AG04450 (cell line): ENCODE measurements at regions not wholly inside any gene's neighbourhood (a gene's known extent, or its start where the extent isn't known, plus 50 kb on each side); places are given as distances from the start of the nearest gene placed in this dataset.
"Not testable (repeated sequence)": the region's sequence is repeated elsewhere in the genome, so short reads cannot be mapped to it uniquely, and the experiment has no call there.

ENCODE experiments used
- CTCF ChIA-PET: fragments of 300-600, 350-600 bp; formaldehyde crosslinking; extraction: SDS; loops from one replicate; lab custom pipeline; 2022; ENCODE audit warnings: antibody characterized with exemption, inconsistent platforms; lab: Charles Lee
- POLR2A ChIA-PET: fragments of 350-600 bp; formaldehyde crosslinking; extraction: SDS; loops from one replicate; lab custom pipeline; 2021; ENCODE audit warnings: antibody characterized with exemption, inconsistent platforms; lab: Yijun Ruan, JAX
- DNase-seq: peaks from one replicate; pipeline ENCODE4 v3.0.0-alpha.2; 2011; ENCODE audit warnings: low read depth, low spot score
- H3K27ac ChIP-seq: one replicate; pipeline ENCODE4 v1.5.1; 2012; ENCODE audit warnings: low read depth, low read length, control low read depth
- H3K27me3 ChIP-seq: one replicate; pipeline ENCODE4 v1.6.0; 2012; ENCODE audit warnings: low read length; ENCODE audit not compliant: control insufficient read depth, insufficient read depth
- H3K4me3 ChIP-seq: 2 replicates; pipeline ENCODE4 v1.5.1; 2011; ENCODE audit warnings: mild to moderate bottlenecking, low read depth, low read length, control low read depth
- H3K9me3 ChIP-seq: 2 replicates; pipeline ENCODE4 v1.5.1; 2012; ENCODE audit warnings: low read length; ENCODE audit not compliant: control insufficient read depth, insufficient read depth
- TF ChIP-seq, protein P1 (sequence below): IDR thresholded peaks from 2 replicates; pipeline ENCODE4 v1.5.1; 2011; ENCODE audit warnings: low read depth, low read length, control low read depth, inconsistent platforms

DNA sequence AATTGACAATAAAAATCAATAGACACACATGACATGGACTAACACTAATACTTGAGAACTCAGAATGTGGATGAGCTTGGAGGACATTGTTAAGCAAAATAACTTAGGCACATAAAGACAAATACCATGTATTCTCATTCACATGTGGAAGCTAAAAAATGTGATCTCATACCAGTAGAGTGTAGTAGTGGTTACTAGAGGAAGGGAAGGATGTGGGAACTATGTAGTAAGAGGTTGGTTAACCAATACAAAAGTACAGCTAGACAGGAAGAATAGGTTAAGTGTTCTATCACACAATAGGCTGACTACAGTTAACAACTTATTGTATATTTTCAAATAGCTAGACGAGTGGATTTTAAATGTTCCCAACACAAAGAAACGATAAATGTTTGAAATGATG is 415.8 kb upstream of the KLF12 start:
- ChIA-PET CTCF (interaction anchor here (1.2 kb wide), 1 partner anchor 14 kb away, joined by 4 read pairs; no protein-coding TSS in a partner anchor), POLR2A (no interaction called here)
- Histone ChIP-seq H3K9me3 (no peaks in the 10 kb centered on the region), H3K27me3 (no peaks in the 10 kb centered on the region), H3K27ac (no peak overlapping the region), H3K4me3 (no peak overlapping the region)
- TF ChIP-seq, protein P1, sequence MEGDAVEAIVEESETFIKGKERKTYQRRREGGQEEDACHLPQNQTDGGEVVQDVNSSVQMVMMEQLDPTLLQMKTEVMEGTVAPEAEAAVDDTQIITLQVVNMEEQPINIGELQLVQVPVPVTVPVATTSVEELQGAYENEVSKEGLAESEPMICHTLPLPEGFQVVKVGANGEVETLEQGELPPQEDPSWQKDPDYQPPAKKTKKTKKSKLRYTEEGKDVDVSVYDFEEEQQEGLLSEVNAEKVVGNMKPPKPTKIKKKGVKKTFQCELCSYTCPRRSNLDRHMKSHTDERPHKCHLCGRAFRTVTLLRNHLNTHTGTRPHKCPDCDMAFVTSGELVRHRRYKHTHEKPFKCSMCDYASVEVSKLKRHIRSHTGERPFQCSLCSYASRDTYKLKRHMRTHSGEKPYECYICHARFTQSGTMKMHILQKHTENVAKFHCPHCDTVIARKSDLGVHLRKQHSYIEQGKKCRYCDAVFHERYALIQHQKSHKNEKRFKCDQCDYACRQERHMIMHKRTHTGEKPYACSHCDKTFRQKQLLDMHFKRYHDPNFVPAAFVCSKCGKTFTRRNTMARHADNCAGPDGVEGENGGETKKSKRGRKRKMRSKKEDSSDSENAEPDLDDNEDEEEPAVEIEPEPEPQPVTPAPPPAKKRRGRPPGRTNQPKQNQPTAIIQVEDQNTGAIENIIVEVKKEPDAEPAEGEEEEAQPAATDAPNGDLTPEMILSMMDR, result no peak
- no peak for DNase-seq

DNA sequence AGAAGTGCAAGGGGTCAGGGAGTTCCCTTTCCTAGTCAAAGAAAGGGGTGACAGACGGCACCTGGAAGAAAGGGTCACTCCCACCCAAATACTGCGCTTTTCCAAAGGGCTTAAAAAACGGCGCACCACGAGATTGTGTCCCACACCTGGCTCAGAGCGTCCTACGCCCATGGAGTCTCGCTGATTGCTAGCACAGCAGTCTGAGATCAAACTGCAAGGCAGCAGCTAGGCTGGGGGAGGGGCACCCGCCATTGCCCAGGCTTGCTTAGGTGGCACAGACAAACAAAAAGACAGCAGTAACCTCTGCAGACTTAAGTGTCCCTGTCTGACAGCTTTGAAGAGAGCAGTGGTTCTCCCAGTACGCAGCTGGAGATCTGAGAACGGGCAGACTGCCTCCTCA is 402.4 kb upstream of the KLF12 start:
- DNase-seq, H3K27ac ChIP-seq, H3K9me3 ChIP-seq, H3K27me3 ChIP-seq, H3K4me3 ChIP-seq, CTCF ChIA-PET, POLR2A ChIA-PET: not testable (repeated sequence)

- ChIA-PET CTCF (interaction anchor here (1.4 kb wide), 1 partner anchor 686 kb away, joined by 3 read pairs; no protein-coding TSS in a partner anchor), POLR2A (no interaction called here)
Measured at GRCh38 chr13:74533226-74533625, 399.0 kb upstream of the KLF12 start.

GRCh38 chr13:74530011-74530410 is 395.8 kb upstream of the KLF12 start:
- DNase-seq, result no peak
- ChIA-PET POLR2A (no interaction called here), CTCF (no interaction called here)
- no peak overlapping the region for H3K27ac ChIP-seq
- H3K9me3 ChIP-seq, result no peaks in the 10 kb centered on the region
- no peaks in the 10 kb centered on the region for H3K27me3 ChIP-seq
- TF ChIP-seq, protein P1, result no peak
- no peak overlapping the region for H3K4me3 ChIP-seq

More at GRCh38 chr13:74533226-74533625, 399.0 kb upstream of the KLF12 start:
- TF ChIP-seq, protein P1, result no peak
- H3K9me3 ChIP-seq, result no peaks in the 10 kb centered on the region
- H3K27ac ChIP-seq, result no peak overlapping the region
- no peaks in the 10 kb centered on the region for H3K27me3 ChIP-seq
- H3K4me3 ChIP-seq, result no peak overlapping the region
- DNase-seq, result no peak

GRCh38 chr13:74528734-74529513 is 394.7 kb upstream of the KLF12 start:
- DNase-seq, result no peak
- ChIA-PET POLR2A (no interaction called here), CTCF (no interaction called here)
- Histone ChIP-seq H3K27ac (no peak overlapping the region), H3K9me3 (no peaks in the 10 kb centered on the region), H3K27me3 (no peaks in the 10 kb centered on the region), H3K4me3 (no peak overlapping the region)
- TF ChIP-seq, protein P1, result no peak
